HepG2 (cell line): ENCODE measurements at regions not wholly inside any gene's neighbourhood (a gene's known extent, or its start where the extent isn't known, plus 50 kb on each side); places are given as distances from the start of the nearest gene placed in this dataset.

ENCODE experiments used
- ATAC-seq: fragments of 200-7000 bp; cut with Tn5 transposase; 3 replicates; pipeline ENCODE4 v1.9.1; 2020; ENCODE audit warnings: mild to moderate bottlenecking, moderate library complexity
- BruUV-seq: library from RNA; stranded (reverse); fragments of 400-500 nt; replicated peaks from 2 replicates; lab custom pipeline; 2021; lab: Mats Ljungman, UMichigan
- CTCF ChIA-PET: fragments of 300-600 bp; formaldehyde crosslinking; extraction: SDS; loops from one replicate; lab custom pipeline; 2021; ENCODE audit warnings: low total read pairs, inconsistent platforms, low intra/inter-chr PET ratio; lab: Yijun Ruan, JAX
- POLR2A ChIA-PET: fragments of 350-600 bp; sonication (Branson Sonifier 250); formaldehyde crosslinking; loops from one replicate; lab custom pipeline; 2020; ENCODE audit warnings: antibody characterized with exemption, inconsistent platforms; lab: Yijun Ruan, JAX
- DNase-seq: peaks from one replicate; pipeline ENCODE4 v3.0.0-alpha.2; 2015; ENCODE audit warnings: low spot score
- FAIRE-seq: peaks from 3 replicates; lab custom pipeline; 2011; peaks lifted over from hg19 to GRCh38; lab: Jason Lieb, UNC
- H2AFZ ChIP-seq: one replicate; pipeline ENCODE4 v1.6.1; 2011; ENCODE audit warnings: low read length, inconsistent platforms
- H3K27ac ChIP-seq: fragments of 300-600 bp; 3 replicates; pipeline ENCODE4 v1.8.0; 2011; ENCODE audit warnings: mixed run types, mild to moderate bottlenecking, mixed read lengths, low read length, inconsistent platforms; ENCODE audit not compliant: insufficient read depth; ENCODE audit errors: extremely low read length
- H3K27me3 ChIP-seq, 2 experiments: fragments of 200-600 bp in 1 of 2; 2 replicates in 1 of 2; 3 replicates in 1 of 2; pipeline versions ENCODE4 v1.6.0 to v1.8.0; 2011; ENCODE audit warnings: low read length in 2 of 2, mild to moderate bottlenecking in 2 of 2, moderate library complexity in 2 of 2, inconsistent platforms in 1 of 2; ENCODE audit not compliant: insufficient read depth in 2 of 2, control insufficient read depth in 1 of 2
- H3K36me3 ChIP-seq, 2 experiments: fragments of 200-600 bp in 1 of 2; replicated peaks in 1 of 2; 2 replicates in 1 of 2; 3 replicates in 1 of 2; pipeline versions ENCODE4 v1.5.1 to v1.8.0; 2011; ENCODE audit warnings: low read length in 2 of 2, inconsistent platforms in 1 of 2; ENCODE audit not compliant: insufficient read depth in 2 of 2, control insufficient read depth in 1 of 2
- H3K4me1 ChIP-seq: 2 replicates; pipeline ENCODE4 v1.5.1; 2012; ENCODE audit warnings: low read length, inconsistent platforms; ENCODE audit not compliant: insufficient read depth
- H3K4me2 ChIP-seq: 2 replicates; pipeline ENCODE4 v1.6.0; 2011; ENCODE audit warnings: low read depth, low read length, inconsistent platforms
- H3K4me3 ChIP-seq, 3 experiments: fragments of 200-600 bp in 1 of 3; sonication (generic), shearing (Covaris generic) in 1 of 3; replicated peaks in 1 of 3; 2 replicates each; pipeline ENCODE4 v1.5.1; 2011 to 2016; ENCODE audit warnings: low read length in 3 of 3, inconsistent platforms in 2 of 3, low read depth in 2 of 3, mild to moderate bottlenecking in 2 of 3, control low read depth in 1 of 3, mixed read lengths in 1 of 3; ENCODE audit not compliant: insufficient read depth in 1 of 3
- H3K79me2 ChIP-seq: one replicate; pipeline ENCODE4 v1.6.1; 2011; ENCODE audit warnings: low read length, inconsistent platforms; ENCODE audit not compliant: insufficient read depth
- H3K9ac ChIP-seq: 2 replicates; pipeline ENCODE4 v1.6.0; 2011; ENCODE audit warnings: mild to moderate bottlenecking, low read depth, low read length, inconsistent platforms; ENCODE audit not compliant: insufficient read depth
- H3K9me3 ChIP-seq: 2 replicates; pipeline ENCODE4 v1.5.1; 2012; ENCODE audit warnings: mild to moderate bottlenecking, low read length
- H4K20me1 ChIP-seq: 2 replicates; pipeline ENCODE4 v1.6.0; 2011; ENCODE audit warnings: inconsistent platforms, mild to moderate bottlenecking, low read length, moderate library complexity; ENCODE audit not compliant: insufficient read depth
- CTCF ChIP-seq: sonication (generic); formaldehyde crosslinking; IDR thresholded peaks from 2 replicates; pipeline ENCODE4 v1.5.0; 2020; ENCODE audit warnings: mild to moderate bottlenecking, missing genetic modification reagents, moderate library complexity
- HDAC6 ChIP-seq: fragments of 200-600 bp; sonication (generic); IDR thresholded peaks from 2 replicates; pipeline ENCODE4 v1.7.0; 2017; ENCODE audit warnings: mild to moderate bottlenecking, antibody characterized with exemption, low read length, low read depth
- PBX2 ChIP-seq: IDR thresholded peaks from 2 replicates; pipeline ENCODE4 v1.6.1; 2016; ENCODE audit warnings: control low read depth
- SIX1 ChIP-seq: sonication (generic); formaldehyde crosslinking; IDR thresholded peaks from 2 replicates; pipeline ENCODE4 v1.4.0; 2020; ENCODE audit warnings: missing genetic modification reagents, borderline replicate concordance
- TCF12 ChIP-seq, 2 experiments: fragments of 450-650 bp in 1 of 2; sonication (generic) in 1 of 2; formaldehyde crosslinking in 1 of 2; IDR thresholded peaks; 2 replicates each; pipeline versions ENCODE4 v1.6.1 to v1.8.0; 2017 to 2022; ENCODE audit warnings: antibody characterized with exemption in 1 of 2, mild to moderate bottlenecking in 1 of 2, missing genetic modification reagents in 1 of 2, moderate library complexity in 1 of 2
- ZNF354B ChIP-seq: sonication (generic); formaldehyde crosslinking; IDR thresholded peaks from 2 replicates; pipeline ENCODE4 v1.8.0; 2022; ENCODE audit warnings: mild to moderate bottlenecking, missing genetic modification reagents
- ZNF567 ChIP-seq: sonication (generic); formaldehyde crosslinking; IDR thresholded peaks from 2 replicates; pipeline ENCODE4 v1.8.1; 2023; ENCODE audit warnings: mild to moderate bottlenecking, missing genetic modification reagents, borderline replicate concordance
- WGBS: methylation state at CpG from one replicate; pipeline ENCODE4 v1.1.6; 2017; ENCODE audit warnings: low lambda C conversion rate; 5-methylcytosine and 5-hydroxymethylcytosine counted together
- in situ Hi-C: cut with HindIII; loops from 2 replicates; pipeline ENCODE4 v1.10.0; 2017; ENCODE audit warnings: low pct_unique_long_range_greater_than_20kb; ENCODE audit not compliant: extremely low pct_ligation_motif_present
- intact Hi-C: fragments of 100-400 bp; cut with micrococcal nuclease; formaldehyde crosslinking; loops from one replicate; pipeline ENCODE4 v1.10.0; 2022; ENCODE audit not compliant: unreplicated experiment

GRCh38 chr4:34158878-34159277 is 2085.4 kb downstream of the ARAP2 start:
- 46% methylated on average over 1 of the region's 1 CpG for WGBS
- H3K27ac ChIP-seq: no peak overlapping the region
- CTCF ChIA-PET: no interaction called here
- ATAC-seq (no peak), DNase-seq (no peak), FAIRE-seq (no peak)
- POLR2A ChIA-PET: no interaction called here
- no peak overlapping the region for H3K9ac ChIP-seq
- intact Hi-C loops (no loop called here), in situ Hi-C loops (no loop called here)
- no peaks in the 10 kb centered on the region for H4K20me1 ChIP-seq
- peaks cover 39% of the 10 kb centered on the region for H3K9me3 ChIP-seq
- H2AFZ ChIP-seq: no peak overlapping the region
- no TSS peak for BruUV-seq
- H3K36me3 ChIP-seq: no peaks in the 10 kb centered on the region
- H3K27me3 ChIP-seq: no peaks in the 10 kb centered on the region
- no peak overlapping the region for H3K4me3 ChIP-seq
- no peaks in the 10 kb centered on the region for H3K79me2 ChIP-seq
- no peak overlapping the region for H3K4me2 ChIP-seq
- H3K4me1 ChIP-seq: no peaks in the 10 kb centered on the region
- TF ChIP-seq PBX2 (CRISPR knock-in tag) (no peak), ZNF354B (no peak), CTCF (CRISPR knock-in tag) (no peak), HDAC6 (no peak), TCF12 (IDR thresholded peaks at IDR 0.05) (no peak), TCF12 (CRISPR knock-in tag; IDR thresholded peaks at IDR 0.05) (no peak), SIX1 (CRISPR knock-in tag) (no peak), ZNF567 (no peak)
